Right ventricle myocardium inferior (tissue), 1 donor: ENCODE measurements at regions not wholly inside any gene's neighbourhood (a gene's known extent, or its start where the extent isn't known, plus 50 kb on each side); places are given as distances from the start of the nearest gene placed in this dataset.
"Not testable (repeated sequence)": the region's sequence is repeated elsewhere in the genome, so short reads cannot be mapped to it uniquely, and the experiment has no call there.

Experiments
- ATAC-seq: fragments of 200-7000 bp; cut with Tn5 transposase; one replicate; pipeline ENCODE4 v1.9.1; 2020; ENCODE audit warnings: mild to moderate bottlenecking, moderate library complexity
- DNase-seq: peaks from one replicate; pipeline ENCODE4 v3.0.0; 2021; ENCODE audit errors: missing footprints
- intact Hi-C: fragments of 100-400 bp; cut with DNase I; formaldehyde crosslinking; loops from one replicate; pipeline ENCODE4 v1.11.0; 2022
- donor health status: DM: no; HTN: yes; CAD: no; lungs with severe emphysema.

DNA sequence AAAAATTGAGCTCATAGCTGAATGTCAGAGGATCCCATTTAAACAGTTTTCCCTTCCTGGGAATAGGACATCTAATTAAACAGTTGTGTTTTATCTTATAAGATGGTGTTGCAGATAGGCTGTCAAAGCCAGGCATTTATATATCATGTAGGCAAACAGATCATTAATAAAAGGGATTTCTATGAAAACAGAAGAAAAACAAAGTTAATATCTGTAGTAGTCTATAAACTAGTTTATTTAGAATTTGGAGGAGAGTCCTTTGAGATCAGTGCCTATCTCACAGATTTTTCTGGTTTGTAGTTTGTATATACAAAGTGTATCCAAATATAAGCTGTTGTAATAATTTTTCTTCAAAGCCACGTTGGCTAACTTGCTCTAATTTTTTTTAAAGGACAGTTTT, 1738.2 kb upstream of the PIK3C3 start:
- DNase-seq, result no peak
- intact Hi-C loops, result no loop called here
- no peak for ATAC-seq

DNA sequence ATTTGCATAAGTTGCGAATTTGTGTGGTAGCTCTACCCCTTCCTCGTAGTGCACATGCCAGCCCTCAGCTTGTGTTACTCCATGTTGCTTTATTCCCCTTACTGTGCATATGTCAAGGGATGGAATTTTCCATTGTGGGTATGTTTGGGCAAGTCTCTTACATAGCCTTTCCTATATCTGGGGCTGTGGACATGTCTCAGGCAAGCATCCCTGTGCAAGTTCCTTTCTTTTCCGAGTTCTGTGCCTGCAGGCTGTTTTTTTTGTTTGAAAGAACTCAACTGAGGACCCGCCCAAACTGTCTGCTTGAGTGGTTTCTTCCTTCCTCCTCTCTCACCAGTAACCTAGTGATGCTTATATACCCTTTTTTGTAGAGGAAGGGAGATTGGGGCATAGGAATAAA, 1739.1 kb upstream of the PIK3C3 start:
- intact Hi-C loops, result no loop called here
- DNase-seq, result no peak
- ATAC-seq, result no peak

DNA sequence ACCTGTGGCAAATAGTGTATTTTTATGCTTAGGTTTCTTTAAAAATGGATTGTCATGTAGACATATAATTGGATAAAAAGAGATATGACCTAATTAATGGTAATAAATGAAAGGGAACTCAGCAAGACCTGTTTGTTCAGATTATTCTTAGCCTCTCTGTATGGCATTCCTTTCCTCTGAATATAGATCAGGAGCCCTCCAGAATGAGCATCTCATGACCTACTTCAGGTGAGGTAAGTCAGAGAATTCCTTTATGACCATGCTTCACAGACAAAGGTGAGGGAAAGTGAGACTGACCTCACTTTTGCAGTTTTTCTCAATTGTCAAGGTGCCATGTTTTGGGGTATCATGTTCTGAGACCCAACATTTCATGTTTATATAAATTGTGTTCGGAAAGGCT, 1744.3 kb upstream of the PIK3C3 start:
- no peak for ATAC-seq
- DNase-seq, result no peak
- intact Hi-C loops, result no loop called here

DNA sequence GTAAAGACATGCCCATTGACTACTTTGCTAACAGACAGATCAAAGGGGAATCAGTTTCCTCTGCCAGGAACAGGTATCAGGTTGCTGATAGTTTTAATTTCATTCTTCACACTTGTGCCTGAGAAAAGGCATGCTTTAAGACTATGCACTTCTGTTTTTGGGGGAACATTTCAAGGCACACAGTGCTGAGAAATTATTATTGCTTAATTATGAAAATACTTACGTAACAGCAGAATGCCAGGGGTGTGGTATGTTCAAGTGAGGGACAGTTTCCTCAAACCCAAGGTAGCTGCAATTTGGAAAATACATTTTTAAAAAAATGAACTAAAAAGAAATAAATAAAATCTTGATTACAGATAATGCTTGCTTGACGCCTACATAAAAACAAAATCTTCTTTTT, 1746.1 kb upstream of the PIK3C3 start:
- DNase-seq (no peak), ATAC-seq (no peak)
- intact Hi-C loops, result no loop called here

DNA sequence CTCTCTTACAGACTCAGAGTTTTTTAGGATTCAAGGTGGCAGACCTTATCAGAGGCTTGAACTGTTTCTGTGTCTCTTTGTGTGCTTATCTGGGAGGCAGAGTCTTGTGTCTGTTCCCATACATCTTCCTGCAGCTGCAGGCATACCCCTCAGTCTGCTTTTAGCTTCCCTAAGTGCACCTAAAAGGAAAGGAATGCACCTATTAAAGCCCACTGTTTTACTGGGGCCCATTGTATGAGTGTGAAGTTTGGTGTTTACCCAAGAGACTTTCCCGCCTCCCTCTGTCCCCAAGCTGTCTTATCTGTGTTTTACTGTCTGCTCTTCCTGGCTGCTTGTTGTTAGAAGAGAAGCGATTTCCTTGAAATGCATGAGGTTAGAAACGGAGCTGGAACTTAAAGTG, 1757.3 kb upstream of the PIK3C3 start:
- DNase-seq, result no peak
- intact Hi-C loops, result no loop called here
- no peak for ATAC-seq

DNA sequence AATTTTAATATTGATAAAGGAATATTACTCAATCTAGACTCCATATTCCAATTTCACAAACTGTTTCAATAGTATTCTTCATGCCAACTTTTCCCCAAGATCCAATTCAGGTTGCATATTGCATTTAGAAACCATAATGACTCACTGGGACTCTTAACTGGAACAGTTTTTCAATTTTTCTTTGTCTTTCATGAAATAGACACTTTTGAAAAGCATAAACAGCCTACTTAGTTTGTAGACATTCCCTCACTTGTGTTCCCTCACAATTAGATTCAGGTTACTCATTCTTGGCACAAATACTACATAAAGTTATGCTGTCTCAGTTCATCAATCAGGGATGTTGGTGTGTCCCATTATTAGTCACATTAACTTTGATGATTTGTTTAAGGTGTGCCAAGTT, 1768.4 kb upstream of the PIK3C3 start:
- ATAC-seq (no peak), DNase-seq (no peak)
- intact Hi-C loops, result no loop called here

DNA sequence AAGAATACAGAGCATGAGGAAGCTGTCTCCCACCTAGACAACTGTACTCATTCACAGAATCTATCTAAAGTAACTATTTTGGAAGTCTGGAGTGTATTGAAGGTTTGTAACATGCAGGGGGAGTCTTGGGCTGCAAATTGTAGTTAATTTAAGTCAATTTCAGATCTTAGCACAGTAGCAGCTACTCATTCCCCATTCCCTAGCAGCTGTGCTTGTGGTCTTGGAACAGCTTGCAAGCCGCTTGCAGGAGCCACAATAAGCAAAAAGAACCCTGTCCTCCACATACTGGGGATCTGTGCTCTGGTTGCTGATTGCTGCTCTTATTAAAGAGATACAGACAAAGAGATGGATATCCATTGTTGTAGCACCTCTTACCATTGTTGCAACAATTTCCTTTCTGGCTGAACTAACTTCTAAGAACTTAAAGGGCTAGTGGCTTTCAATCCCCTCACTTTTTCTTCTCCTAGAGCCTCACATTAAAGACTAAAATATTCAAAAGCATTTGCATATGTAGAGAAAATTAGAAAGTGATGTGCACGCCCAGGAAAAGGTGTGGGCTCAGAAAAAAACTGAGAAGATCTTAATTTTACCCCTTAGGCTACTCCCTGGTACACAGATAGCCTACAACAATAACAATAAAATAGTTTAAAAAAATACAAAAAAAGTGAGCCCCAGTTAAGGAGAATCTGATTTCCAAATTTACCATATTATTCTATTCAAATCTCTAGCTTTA, 1775.1 kb upstream of the PIK3C3 start:
- ATAC-seq (no peak), DNase-seq (no peak)
- intact Hi-C loops, result no loop called here

DNA sequence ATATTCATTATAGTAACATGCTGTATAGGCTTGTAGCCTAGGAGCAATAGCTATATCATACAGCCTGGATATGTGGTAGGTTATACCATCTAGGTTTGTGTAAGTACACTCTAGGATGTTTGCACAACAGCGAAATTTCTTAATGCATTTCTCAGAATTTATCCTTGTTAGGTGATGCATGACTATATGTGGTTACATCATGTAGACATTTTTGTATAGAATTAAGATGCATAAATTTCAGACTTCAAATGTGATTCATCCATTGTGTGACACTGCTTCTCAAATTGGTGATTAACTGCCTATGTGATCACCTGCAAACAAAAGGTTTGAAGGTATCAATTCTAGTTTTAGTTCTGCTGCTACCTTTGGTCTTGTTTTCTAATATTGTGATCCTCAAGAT, 1787.0 kb upstream of the PIK3C3 start:
- no peak for ATAC-seq
- intact Hi-C loops, result no loop called here
- DNase-seq, result no peak

DNA sequence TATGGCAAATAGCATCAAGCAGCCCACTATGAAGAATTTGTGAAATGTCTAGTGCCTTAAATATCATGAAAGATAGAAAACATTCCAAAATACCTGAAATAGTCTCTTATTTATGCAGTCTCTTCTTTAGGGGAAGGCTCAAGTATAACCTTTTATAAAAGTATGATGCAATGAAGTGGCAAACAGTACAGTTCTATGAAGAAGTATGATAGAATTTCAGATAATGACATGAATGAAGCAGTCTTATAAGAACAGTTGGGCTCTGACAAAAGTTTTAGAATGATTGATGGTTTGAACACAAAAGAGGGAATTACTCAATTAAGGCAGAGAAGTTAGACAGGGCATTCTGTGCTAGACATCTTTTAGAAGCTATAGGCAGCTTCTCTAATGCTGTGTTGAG, 1791.8 kb upstream of the PIK3C3 start:
- ATAC-seq (no peak), DNase-seq (no peak)
- intact Hi-C loops, result no loop called here

DNA sequence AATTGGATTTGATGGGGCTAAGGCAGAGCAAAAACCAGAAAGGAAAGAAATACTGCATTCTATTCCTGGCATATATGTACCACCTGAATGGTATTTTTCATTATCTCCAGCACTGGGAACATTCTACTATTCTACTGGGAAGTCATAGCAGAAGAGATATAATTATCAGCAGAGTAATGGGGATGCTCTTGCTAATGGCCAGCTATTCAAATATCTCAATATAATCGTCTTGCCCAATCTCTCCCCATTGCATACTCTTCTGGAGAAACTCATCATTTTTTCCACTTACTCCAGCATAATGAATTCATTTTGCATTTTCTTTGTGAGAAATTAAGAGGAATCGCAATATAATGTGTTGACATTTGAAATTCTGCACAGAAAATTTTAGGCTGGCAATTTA, 1794.7 kb upstream of the PIK3C3 start:
- no peak for DNase-seq
- no peak for ATAC-seq
- intact Hi-C loops, result no loop called here

DNA sequence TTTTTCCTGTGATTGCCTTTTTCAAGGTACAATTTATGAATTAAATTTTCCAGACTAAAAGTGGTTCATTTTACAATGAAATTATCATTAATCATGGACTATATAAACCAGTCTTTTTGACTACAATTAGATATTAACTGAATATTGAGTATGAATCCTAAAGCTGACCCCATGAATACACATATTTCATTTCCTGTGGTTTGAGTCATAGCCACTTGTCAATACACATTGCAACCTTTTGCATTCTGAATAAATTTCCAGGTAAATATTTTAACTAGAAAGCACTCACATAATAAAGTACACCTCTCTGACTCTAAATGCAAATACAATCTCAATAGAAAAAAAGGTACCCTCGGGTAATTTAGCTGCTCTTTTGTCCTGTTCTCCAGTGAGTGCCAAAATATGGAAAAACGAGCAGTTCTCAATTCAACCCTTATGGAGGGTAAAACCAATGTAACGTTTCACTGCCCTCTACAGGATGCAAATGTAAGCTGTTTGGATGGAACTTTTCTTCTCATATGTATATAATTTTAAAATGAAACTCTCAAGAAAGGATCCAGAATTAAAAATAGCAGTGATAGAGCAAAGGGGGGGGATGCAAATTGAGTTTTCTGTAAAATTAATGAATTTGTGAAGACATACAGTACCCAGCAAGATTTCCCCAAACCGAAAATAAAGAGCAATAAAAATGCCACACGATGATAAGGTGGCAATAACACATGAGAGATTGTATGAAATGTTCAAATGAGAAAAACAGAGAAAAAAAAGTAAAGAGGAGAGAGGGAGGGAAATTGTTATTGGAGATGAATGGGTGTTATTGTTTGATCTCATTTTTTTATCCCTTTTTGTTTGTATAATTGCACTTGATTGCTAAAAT, 1795.7 kb upstream of the PIK3C3 start:
- ATAC-seq, result no peak
- DNase-seq, result no peak
- intact Hi-C loops, result no loop called here

DNA sequence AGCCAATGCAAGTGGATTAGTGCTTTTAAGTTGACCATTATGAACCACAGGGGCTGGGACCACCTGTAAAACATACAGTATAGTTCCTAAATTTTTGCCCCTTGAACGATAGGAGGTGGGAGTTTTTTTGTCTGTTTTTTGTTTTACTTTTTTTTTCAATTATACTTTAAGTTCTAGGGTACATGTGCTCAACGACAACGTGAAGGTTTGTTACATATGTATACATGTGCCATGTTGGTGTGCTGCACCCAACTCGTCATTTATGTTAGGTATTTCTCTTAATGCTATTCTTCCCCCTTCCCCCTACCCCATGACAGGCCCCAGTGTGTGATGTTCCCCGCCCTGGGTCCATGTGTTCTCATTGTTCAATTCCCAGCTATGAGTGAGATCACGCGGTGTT, 1797.9 kb upstream of the PIK3C3 start:
- no peak for ATAC-seq
- intact Hi-C loops, result no loop called here
- no peak for DNase-seq

DNA sequence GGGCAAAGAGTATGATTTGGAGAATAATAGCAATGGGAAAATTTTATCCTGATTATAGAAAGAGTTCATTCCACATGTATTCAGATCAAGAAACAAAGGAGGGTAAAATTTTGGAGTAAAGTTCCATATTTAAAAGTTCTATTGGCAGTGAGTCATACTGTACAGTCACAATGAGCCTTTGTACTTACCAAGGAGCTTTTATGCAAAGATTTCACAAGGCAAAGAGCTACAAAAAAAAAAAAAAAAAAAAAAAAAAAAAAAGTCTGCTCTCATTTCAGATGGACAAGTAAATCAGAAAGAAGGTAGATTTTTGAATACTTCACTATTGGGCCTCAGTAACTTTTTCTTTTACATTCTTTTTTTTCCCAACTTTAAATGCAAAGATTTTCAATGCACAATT, 1802.2 kb upstream of the PIK3C3 start:
- ATAC-seq (no peak), DNase-seq (no peak)
- intact Hi-C loops, result no loop called here

DNA sequence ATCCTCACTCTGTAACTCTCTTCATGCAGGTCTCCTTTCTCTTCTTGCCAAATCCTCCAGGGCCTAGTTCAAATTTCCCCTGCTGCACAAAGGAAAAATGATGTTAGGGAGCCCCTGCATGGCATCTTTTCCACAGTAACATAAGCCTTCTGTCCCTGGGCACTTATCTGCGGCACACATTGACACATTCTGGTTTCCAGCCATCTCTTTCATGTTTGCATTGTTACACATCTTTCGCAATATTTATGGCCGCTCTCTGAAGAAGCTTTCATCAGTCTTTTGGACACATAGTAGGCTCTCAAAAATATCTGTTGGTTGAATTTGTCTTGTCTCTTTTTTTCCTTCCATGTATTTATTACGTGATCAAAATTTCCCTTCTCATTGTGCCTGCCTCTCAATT, 1806.1 kb upstream of the PIK3C3 start:
- intact Hi-C loops, result no loop called here
- ATAC-seq, result no peak
- no peak for DNase-seq

DNA sequence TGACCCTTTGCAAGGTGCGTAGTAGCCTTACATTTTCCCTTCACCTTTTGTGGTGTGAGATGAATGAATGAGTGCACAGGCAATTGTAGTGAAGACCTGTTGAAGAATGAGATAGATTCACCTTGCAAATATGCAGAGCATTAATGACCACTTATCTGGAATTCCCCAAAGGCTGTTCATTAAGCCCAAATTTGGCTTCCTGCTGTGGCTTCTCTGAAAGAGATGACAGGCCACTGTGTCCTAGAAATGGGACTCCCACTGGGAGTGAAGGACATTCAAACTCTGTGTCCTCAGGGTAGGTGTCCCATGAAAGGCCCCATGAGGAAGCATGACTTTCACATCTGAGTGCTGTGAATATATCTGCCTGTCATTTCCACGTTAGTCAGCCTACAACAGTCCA, 1821.8 kb upstream of the PIK3C3 start:
- ATAC-seq (no peak), DNase-seq (no peak)
- intact Hi-C loops, result no loop called here

DNA sequence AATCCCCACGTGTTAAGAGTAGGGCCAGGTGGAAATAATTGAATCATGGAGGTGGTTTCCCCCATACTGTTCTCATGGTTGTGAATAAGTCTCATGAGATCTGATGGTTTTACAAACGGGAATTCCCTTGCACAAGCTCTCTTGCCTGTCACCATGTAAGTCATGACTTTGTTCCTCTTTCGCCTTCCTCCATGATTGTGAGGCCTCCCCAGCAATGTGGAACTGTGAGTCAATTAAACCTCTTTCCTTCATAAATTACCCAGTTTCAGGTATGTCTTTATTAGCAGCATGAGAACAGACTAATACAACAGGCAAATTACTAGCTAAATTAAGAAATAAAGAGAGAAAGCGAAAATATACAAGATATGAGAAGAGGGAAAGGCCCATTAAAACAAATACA, 1822.6 kb upstream of the PIK3C3 start:
- DNase-seq, intact Hi-C loops, ATAC-seq: not testable (repeated sequence)

DNA sequence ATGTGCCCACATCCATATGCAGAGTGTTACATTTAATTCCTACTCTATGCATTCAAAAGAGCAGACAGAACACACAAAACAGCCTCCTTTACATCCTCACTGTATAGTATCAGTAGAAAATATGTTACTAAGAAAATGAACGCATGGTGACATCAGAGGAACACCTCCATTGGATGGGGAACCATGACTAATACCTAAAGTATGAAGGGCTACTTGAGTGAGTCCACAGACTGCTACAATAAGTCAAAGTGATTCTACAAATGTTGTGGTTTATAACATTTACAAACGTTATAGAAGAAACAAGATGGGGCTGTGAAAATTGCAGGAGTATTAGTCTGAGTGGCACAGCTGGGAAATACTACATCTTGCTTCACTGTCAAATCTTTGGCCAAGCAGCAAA, 1830.9 kb upstream of the PIK3C3 start:
- intact Hi-C loops, result no loop called here
- ATAC-seq (no peak), DNase-seq (no peak)

DNA sequence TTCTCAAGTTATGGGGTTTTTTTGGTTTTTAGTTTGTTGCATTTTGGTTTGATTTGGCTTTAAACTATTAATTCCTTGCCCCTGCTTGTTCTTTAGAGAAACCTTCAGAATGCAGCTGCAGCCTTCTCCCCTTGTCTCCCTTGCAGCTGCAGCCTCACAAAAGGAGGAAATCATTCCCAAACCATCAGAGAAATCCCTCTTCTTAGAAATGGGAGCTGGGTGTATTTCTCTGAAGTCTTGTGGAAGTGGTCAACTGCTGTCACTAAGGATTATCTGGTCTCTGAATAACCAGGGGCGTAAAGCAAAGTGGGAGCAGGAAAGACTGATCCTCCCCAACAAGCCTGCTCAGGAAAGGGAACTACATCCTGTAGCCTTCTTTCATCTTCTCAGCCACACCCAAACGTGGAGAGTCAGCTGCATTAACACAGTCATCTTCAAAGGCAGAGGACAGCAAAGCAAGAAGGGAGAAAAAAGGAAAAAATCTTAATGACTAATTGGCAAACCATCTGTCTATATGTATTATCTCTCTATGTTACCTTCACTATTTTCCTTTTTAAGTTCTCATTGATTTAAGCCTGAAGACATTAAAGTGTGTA, 1834.1 kb upstream of the PIK3C3 start:
- ATAC-seq (no peak), DNase-seq (no peak)
- intact Hi-C loops, result no loop called here

DNA sequence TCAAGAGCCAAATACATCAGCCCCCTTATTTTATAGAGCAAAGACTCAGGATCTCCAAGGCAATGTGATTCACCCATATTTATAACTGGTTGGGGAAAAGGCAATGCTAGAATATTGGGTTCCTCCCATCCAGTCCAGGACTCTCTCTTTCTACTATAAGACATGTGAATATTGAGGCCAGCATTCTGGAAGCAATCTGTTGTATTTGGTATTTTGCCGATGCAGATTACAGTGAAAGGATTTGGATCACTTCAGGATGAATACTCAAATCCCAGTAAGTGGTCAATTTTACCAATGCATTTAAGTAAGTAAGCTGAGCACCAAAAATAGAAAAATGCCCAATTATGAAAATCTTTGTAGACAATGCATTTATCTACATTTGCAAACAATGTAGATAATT, 1834.7 kb upstream of the PIK3C3 start:
- ATAC-seq, result no peak
- intact Hi-C loops, result no loop called here

DNA sequence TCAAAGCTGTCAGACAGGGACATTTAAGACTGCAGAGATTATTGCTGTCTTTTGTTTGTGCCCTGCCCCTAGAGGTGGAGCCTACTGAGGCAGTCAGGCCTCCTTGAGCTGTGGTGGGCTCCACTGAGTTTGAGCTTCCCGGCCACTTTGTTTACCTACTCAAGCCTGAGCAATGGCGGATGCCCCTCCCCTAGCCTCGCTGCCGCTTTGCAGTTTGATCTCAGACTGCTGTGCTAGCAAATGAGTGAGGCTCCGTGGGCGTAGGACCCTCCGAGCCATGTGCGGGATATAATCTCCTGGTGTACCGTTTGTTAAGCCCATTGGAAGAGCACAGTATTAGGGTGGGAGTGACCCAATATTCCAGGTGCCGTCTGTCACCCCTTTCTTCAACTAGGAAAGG, 1835.5 kb upstream of the PIK3C3 start:
- ATAC-seq, DNase-seq, intact Hi-C loops: not testable (repeated sequence)

More for the DNA sequence above, 1834.7 kb upstream of the PIK3C3 start:
- no peak for DNase-seq
